Gastrocnemius medialis (tissue), 4 donors: ENCODE measurements at regions not wholly inside any gene's neighbourhood (a gene's known extent, or its start where the extent isn't known, plus 50 kb on each side); places are given as distances from the start of the nearest gene placed in this dataset.

Experiments
- ATAC-seq, 2 donors: fragments of 150-250 bp; one replicate each; pipeline ENCODE4 v1.9.1; 2016
- DNase-seq, 2 donors: peaks; one replicate each; pipeline ENCODE4 v3.0.0-alpha.2; 2019
- H3K27ac ChIP-seq, 4 donors: fragments of 200-600 bp; sonication (generic); 1 replicate in 1 of 4; 2 replicates in 3 of 4; pipeline ENCODE4 v1.5.1; 2016 to 2018; ENCODE audit warnings: mild to moderate bottlenecking in 2 of 4, moderate library complexity in 1 of 4
- H3K27me3 ChIP-seq, 3 donors: fragments of 200-600 bp; sonication (generic) in 2 of 3; 1 replicate in 1 of 3; 2 replicates in 2 of 3; pipeline versions ENCODE4 v1.5.1 to v1.6.0; 2016 to 2019; ENCODE audit warnings: mild to moderate bottlenecking in 1 of 3, moderate library complexity in 1 of 3
- H3K36me3 ChIP-seq, 2 donors: fragments of 200-600 bp; sonication (generic) in 1 of 2; one replicate each; pipeline ENCODE4 v1.5.1; 2017 to 2018
- H3K4me1 ChIP-seq, 2 donors: fragments of 200-600 bp; sonication (generic) in 1 of 2; one replicate each; pipeline ENCODE4 v1.5.1; 2016 to 2017; ENCODE audit warnings: mild to moderate bottlenecking in 2 of 2
- H3K4me3 ChIP-seq, 4 donors: fragments of 200-600 bp; sonication (generic) in 3 of 4; 1 replicate in 1 of 4; 2 replicates in 3 of 4; pipeline ENCODE4 v1.5.1; 2016 to 2019; ENCODE audit warnings: mild to moderate bottlenecking in 2 of 4
- H3K9me3 ChIP-seq, 3 donors: fragments of 200-600 bp; sonication (generic) in 2 of 3; 1 replicate in 1 of 3; 2 replicates in 2 of 3; pipeline ENCODE4 v1.5.1; 2016 to 2019
- POLR2A ChIP-seq, 2 donors: fragments of 450-650 bp; IDR thresholded peaks; one replicate each; pipeline ENCODE4 v1.6.1; 2017; ENCODE audit warnings: antibody characterized with exemption in 2 of 2, mild to moderate bottlenecking in 2 of 2, moderate library complexity in 2 of 2
- in situ Hi-C, 4 donors: fragments of 200-750 bp; cut with MboI; loops; one replicate each; pipeline versions ENCODE4 v1.15.0 to v1.8.0; 2017; ENCODE audit warnings: low sequenced_read_pairs in 4 of 4
- intact Hi-C: fragments of 100-400 bp; cut with DNase I; formaldehyde crosslinking; loops from one replicate; pipeline ENCODE4 v1.15.1; 2023; ENCODE audit warnings: low total_unique reads
- TF ChIP-seq, protein P1 (sequence below), 5 experiments: fragments of 450-650 bp in 3 of 5; fragments of 200-600 bp in 2 of 5; sonication (generic) in 2 of 5; IDR thresholded peaks in 4 of 5; conservative IDR thresholded peaks in 1 of 5; 1 replicate in 4 of 5; 2 replicates in 1 of 5; pipeline ENCODE4 v1.5.1; 2016 to 2019; ENCODE audit warnings: antibody characterized with exemption in 5 of 5, mild to moderate bottlenecking in 3 of 5, moderate library complexity in 3 of 5

- Histone ChIP-seq H3K4me3 (no peak overlapping the region), H3K36me3 (no peaks in the 10 kb centered on the region), H3K27ac (no peak overlapping the region), H3K9me3 (no peaks in the 10 kb centered on the region), H3K27me3 (no peaks in the 10 kb centered on the region), H3K4me1 (no peaks in the 10 kb centered on the region)
- DNase-seq: no peak
- in situ Hi-C loops: loop anchor here in 1 of 4 donors (25.0 kb wide), 1 partner anchor 280 kb away; the partner anchor contains the start of gene BEND2
- TF ChIP-seq, protein P1, sequence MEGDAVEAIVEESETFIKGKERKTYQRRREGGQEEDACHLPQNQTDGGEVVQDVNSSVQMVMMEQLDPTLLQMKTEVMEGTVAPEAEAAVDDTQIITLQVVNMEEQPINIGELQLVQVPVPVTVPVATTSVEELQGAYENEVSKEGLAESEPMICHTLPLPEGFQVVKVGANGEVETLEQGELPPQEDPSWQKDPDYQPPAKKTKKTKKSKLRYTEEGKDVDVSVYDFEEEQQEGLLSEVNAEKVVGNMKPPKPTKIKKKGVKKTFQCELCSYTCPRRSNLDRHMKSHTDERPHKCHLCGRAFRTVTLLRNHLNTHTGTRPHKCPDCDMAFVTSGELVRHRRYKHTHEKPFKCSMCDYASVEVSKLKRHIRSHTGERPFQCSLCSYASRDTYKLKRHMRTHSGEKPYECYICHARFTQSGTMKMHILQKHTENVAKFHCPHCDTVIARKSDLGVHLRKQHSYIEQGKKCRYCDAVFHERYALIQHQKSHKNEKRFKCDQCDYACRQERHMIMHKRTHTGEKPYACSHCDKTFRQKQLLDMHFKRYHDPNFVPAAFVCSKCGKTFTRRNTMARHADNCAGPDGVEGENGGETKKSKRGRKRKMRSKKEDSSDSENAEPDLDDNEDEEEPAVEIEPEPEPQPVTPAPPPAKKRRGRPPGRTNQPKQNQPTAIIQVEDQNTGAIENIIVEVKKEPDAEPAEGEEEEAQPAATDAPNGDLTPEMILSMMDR (IDR thresholded peaks at IDR 0.05 in 4 of 5, conservative IDR thresholded peaks at IDR 0.05 in 1 of 5): no peak
- no peak for TF ChIP-seq POLR2A (IDR thresholded peaks at IDR 0.05)
- ATAC-seq: no peak
- intact Hi-C loops: no loop called here
Observed at GRCh38 chrX:17932781-17933180, 71.7 kb upstream of the RAI2 start.

DNA sequence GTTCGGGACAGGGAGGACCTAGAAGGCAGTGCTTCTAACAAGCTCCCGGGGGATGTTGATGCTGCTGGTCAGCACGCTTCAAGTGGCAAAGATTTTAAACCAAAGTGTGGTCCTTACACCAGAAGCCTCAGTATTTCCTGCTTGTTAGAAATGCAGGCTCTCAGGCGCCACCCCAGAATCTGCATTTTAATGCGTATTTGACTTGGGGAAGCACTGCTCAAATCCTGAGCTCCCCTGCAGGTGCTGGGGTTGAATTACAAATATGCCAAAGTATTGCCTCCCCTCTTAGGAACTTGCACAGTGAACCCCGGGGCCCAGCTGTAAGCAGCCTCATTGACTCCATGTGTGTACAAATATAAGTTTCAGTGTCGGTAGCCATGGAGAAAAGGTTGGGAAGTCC lies 70.8 kb upstream of the RAI2 start:
- in situ Hi-C loops (loop anchor here in 1 of 4 donors (25.0 kb wide), 1 partner anchor 280 kb away; the partner anchor contains the start of gene BEND2), intact Hi-C loops (no loop called here)
- TF ChIP-seq, protein P1 (IDR thresholded peaks at IDR 0.05 in 4 of 5, conservative IDR thresholded peaks at IDR 0.05 in 1 of 5): no peak
- TF ChIP-seq POLR2A (IDR thresholded peaks at IDR 0.05): no peak
- ATAC-seq (no peak), DNase-seq (no peak)
- Histone ChIP-seq H3K4me3 (no peak overlapping the region), H3K4me1 (no peaks in the 10 kb centered on the region), H3K27ac (no peak overlapping the region), H3K27me3 (no peaks in the 10 kb centered on the region), H3K9me3 (no peaks in the 10 kb centered on the region), H3K36me3 (no peaks in the 10 kb centered on the region)

- intact Hi-C loops: no loop called here
- H3K4me3 ChIP-seq: no peak overlapping the region
- no peaks in the 10 kb centered on the region for H3K36me3 ChIP-seq
- no peaks in the 10 kb centered on the region for H3K4me1 ChIP-seq
- H3K9me3 ChIP-seq: no peaks in the 10 kb centered on the region
- TF ChIP-seq, protein P1 (IDR thresholded peaks at IDR 0.05 in 4 of 5, conservative IDR thresholded peaks at IDR 0.05 in 1 of 5): no peak
- TF ChIP-seq POLR2A (IDR thresholded peaks at IDR 0.05): no peak
- in situ Hi-C loops: loop anchor here in 1 of 4 donors (25.0 kb wide), 1 partner anchor 281 kb away; the partner anchor contains the start of gene BEND2
- no peak for ATAC-seq
- no peak for DNase-seq
- no peak overlapping the region for H3K27ac ChIP-seq
- H3K27me3 ChIP-seq: no peaks in the 10 kb centered on the region
Observed at GRCh38 chrX:17930850-17931249, 69.8 kb upstream of the RAI2 start.

DNA sequence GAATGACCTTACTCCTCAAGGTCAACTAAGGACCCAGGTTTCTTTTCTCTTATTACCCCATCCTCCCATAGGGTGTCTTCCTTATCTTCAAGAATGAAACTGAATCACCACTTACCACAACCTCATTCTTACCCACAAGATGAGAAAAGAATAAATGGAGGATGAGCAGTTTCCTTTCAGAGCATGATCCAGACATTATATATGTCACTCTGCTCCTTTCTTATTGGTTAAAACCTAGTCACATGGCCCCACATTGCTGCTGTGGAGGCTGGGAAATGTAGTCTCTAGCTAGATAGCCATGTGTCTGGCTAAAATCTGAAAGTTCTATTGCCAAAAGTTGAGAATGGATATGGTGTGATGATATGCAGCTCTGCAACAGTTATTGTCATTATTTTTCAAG lies 62.4 kb upstream of the RAI2 start:
- Histone ChIP-seq H3K4me1 (no peaks in the 10 kb centered on the region), H3K27me3 (no peaks in the 10 kb centered on the region)
- no peak for ATAC-seq

More for the DNA sequence above, 62.4 kb upstream of the RAI2 start:
- in situ Hi-C loops: no loop called here
- Histone ChIP-seq H3K9me3 (no peaks in the 10 kb centered on the region), H3K27ac (no peak overlapping the region), H3K4me3 (no peak overlapping the region), H3K36me3 (no peaks in the 10 kb centered on the region)
- intact Hi-C loops: no loop called here
- TF ChIP-seq POLR2A (IDR thresholded peaks at IDR 0.05): no peak
- TF ChIP-seq, protein P1 (IDR thresholded peaks at IDR 0.05 in 4 of 5, conservative IDR thresholded peaks at IDR 0.05 in 1 of 5): no peak
- no peak for DNase-seq
